Lung (tissue), 11 donors: ENCODE measurements at regions not wholly inside any gene's neighbourhood (a gene's known extent, or its start where the extent isn't known, plus 50 kb on each side); places are given as distances from the start of the nearest gene placed in this dataset.

ENCODE experiments used
- ATAC-seq: fragments of 200-7000 bp; cut with Tn5 transposase; one replicate; pipeline ENCODE4 v1.9.1; 2020; ENCODE audit warnings: moderate number of reproducible peaks; ENCODE audit not compliant: insufficient read depth, low FRiP score
- DNase-seq, 3 donors: peaks; one replicate each; pipeline ENCODE4 v3.0.0-alpha.2; 2013 to 2017
- H3K27ac ChIP-seq, 2 donors: one replicate each; pipeline ENCODE4 v1.5.1; 2013; ENCODE audit warnings: mild to moderate bottlenecking in 2 of 2, moderate library complexity in 2 of 2, control low read depth in 1 of 2, inconsistent platforms in 1 of 2, low read depth in 1 of 2, low read length in 1 of 2
- H3K27me3 ChIP-seq, 3 donors: one replicate each; pipeline ENCODE4 v1.5.1; 2013; ENCODE audit warnings: low read length in 2 of 3; ENCODE audit not compliant: control insufficient read depth in 3 of 3, insufficient read depth in 3 of 3
- H3K36me3 ChIP-seq, 4 donors: one replicate each; pipeline ENCODE4 v1.5.1; 2013; ENCODE audit warnings: low read length in 4 of 4, mild to moderate bottlenecking in 1 of 4, moderate library complexity in 1 of 4; ENCODE audit not compliant: control insufficient read depth in 4 of 4, insufficient read depth in 4 of 4
- H3K4me1 ChIP-seq, 5 donors: one replicate each; pipeline ENCODE4 v1.5.1; 2013; ENCODE audit warnings: low read length in 5 of 5, mild to moderate bottlenecking in 2 of 5, moderate library complexity in 1 of 5; ENCODE audit not compliant: control insufficient read depth in 5 of 5, insufficient read depth in 5 of 5
- H3K4me3 ChIP-seq: one replicate; pipeline ENCODE4 v1.5.1; 2013; ENCODE audit warnings: mild to moderate bottlenecking, control low read depth, moderate library complexity
- H3K9ac ChIP-seq, 2 donors: one replicate each; pipeline ENCODE4 v1.5.1; 2013; ENCODE audit warnings: low read length in 2 of 2, control low read depth in 1 of 2; ENCODE audit not compliant: insufficient read depth in 1 of 2
- H3K9me3 ChIP-seq, 4 donors: one replicate each; pipeline ENCODE4 v1.5.1; 2013; ENCODE audit warnings: low read length in 3 of 4, mild to moderate bottlenecking in 1 of 4, moderate library complexity in 1 of 4; ENCODE audit not compliant: control insufficient read depth in 4 of 4, insufficient read depth in 3 of 4
- CTCF ChIP-seq: IDR thresholded peaks from 2 replicates; pipeline ENCODE4 v1.5.1; 2012; ENCODE audit warnings: mild to moderate bottlenecking; ENCODE audit errors: control extremely low read depth, extremely low read depth
- WGBS, 2 donors: extraction: QIAGEN DNeasy Blood & Tissue Kit; methylation state at CpG; one replicate each; pipeline ENCODE4 v1.1.7; 2013; 5-methylcytosine and 5-hydroxymethylcytosine counted together
- donor health status: control.
- donor health status: control.
- donor health status: Bipolar disorder and iron deficiency.
- donor health status: healthy.
- donor health status: DM: yes; HTN: yes; CAD: no.

- H3K27ac ChIP-seq, result no peak overlapping the region
- no peaks in the 10 kb centered on the region for H3K36me3 ChIP-seq
- 60 to 63% methylated on average over 2 of the region's 2 CpGs for WGBS, 2 donors
- TF ChIP-seq CTCF, result no peak
- ATAC-seq (no peak), DNase-seq (peak in 2 of 3 donors; percentile 14 to 67)
- H3K27me3 ChIP-seq, result no peaks in the 10 kb centered on the region
- no peak overlapping the region for H3K4me3 ChIP-seq
- no peak overlapping the region for H3K9ac ChIP-seq
- no peaks in the 10 kb centered on the region for H3K4me1 ChIP-seq
- H3K9me3 ChIP-seq, result peaks cover 0 to 4% (median 0%) of the 10 kb centered on the region in 4 donors
Measured at GRCh38 chr2:150375333-150375732, 112.1 kb downstream of the RND3 start.

GRCh38 chr2:150374492-150374891 lies 113.0 kb downstream of the RND3 start:
- WGBS, 2 donors, result 85 to 92% methylated on average over 1 of the region's 1 CpG

GRCh38 chr2:150373374-150373773 lies 114.1 kb downstream of the RND3 start:
- TF ChIP-seq CTCF, result no peak
- Histone ChIP-seq H3K4me3 (no peak overlapping the region), H3K9ac (no peak overlapping the region), H3K27ac (no peak overlapping the region), H3K36me3 (no peaks in the 10 kb centered on the region), H3K27me3 (no peaks in the 10 kb centered on the region), H3K4me1 (no peaks in the 10 kb centered on the region), H3K9me3 (peaks cover 0 to 4% (median 0%) of the 10 kb centered on the region in 4 donors)
- DNase-seq (no peak), ATAC-seq (no peak)
- 94 to 95% methylated on average over 2 of the region's 2 CpGs for WGBS, 2 donors

More at GRCh38 chr2:150374492-150374891, 113.0 kb downstream of the RND3 start:
- Histone ChIP-seq H3K9ac (no peak overlapping the region), H3K4me1 (no peaks in the 10 kb centered on the region), H3K4me3 (no peak overlapping the region), H3K9me3 (peaks cover 0 to 4% (median 0%) of the 10 kb centered on the region in 4 donors), H3K36me3 (no peaks in the 10 kb centered on the region), H3K27ac (no peak overlapping the region), H3K27me3 (no peaks in the 10 kb centered on the region)
- DNase-seq, result no peak
- ATAC-seq, result no peak
- no peak for TF ChIP-seq CTCF
